C4-2B (cell line): ENCODE measurements at regions not wholly inside any gene's neighbourhood (a gene's known extent, or its start where the extent isn't known, plus 50 kb on each side); places are given as distances from the start of the nearest gene placed in this dataset.

Experiments used
- ZFX ChIP-seq: fragments of 450-650 bp; IDR thresholded peaks from 2 replicates; pipeline ENCODE4 v1.6.1; 2017
- TF ChIP-seq, protein P1 (sequence below): fragments of 450-650 bp; conservative IDR thresholded peaks from 2 replicates; pipeline ENCODE4 v1.5.1; 2017; ENCODE audit warnings: mild to moderate bottlenecking

DNA sequence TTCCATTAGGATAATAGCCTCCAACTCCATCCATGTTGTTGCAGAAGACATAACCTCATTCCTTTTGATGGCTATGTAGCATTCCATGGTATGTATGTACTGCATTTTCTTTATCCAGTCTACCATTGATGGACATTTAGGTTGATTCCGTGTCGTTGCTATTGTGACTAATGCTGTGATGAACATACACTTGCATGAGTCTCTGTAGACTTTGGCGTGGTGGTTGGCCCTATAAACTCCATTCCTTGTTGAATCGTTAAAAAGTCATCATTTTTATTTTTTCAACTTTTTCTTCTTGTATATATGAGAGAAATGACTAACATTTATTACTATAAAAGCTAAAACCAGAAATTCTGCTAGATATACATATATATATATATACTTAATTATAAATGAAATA, 1491.9 kb upstream of the CDH6 start:
- TF ChIP-seq, protein P1, sequence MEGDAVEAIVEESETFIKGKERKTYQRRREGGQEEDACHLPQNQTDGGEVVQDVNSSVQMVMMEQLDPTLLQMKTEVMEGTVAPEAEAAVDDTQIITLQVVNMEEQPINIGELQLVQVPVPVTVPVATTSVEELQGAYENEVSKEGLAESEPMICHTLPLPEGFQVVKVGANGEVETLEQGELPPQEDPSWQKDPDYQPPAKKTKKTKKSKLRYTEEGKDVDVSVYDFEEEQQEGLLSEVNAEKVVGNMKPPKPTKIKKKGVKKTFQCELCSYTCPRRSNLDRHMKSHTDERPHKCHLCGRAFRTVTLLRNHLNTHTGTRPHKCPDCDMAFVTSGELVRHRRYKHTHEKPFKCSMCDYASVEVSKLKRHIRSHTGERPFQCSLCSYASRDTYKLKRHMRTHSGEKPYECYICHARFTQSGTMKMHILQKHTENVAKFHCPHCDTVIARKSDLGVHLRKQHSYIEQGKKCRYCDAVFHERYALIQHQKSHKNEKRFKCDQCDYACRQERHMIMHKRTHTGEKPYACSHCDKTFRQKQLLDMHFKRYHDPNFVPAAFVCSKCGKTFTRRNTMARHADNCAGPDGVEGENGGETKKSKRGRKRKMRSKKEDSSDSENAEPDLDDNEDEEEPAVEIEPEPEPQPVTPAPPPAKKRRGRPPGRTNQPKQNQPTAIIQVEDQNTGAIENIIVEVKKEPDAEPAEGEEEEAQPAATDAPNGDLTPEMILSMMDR: no peak
- TF ChIP-seq ZFX: no peak
